Adipocyte (in vitro differentiated cells): ENCODE measurements at regions not wholly inside any gene's neighbourhood (a gene's known extent, or its start where the extent isn't known, plus 50 kb on each side); places are given as distances from the start of the nearest gene placed in this dataset.
"Not testable (repeated sequence)": the region's sequence is repeated elsewhere in the genome, so short reads cannot be mapped to it uniquely, and the experiment has no call there.

Source experiments
- DNase-seq: peaks from one replicate; pipeline ENCODE4 v3.0.0-alpha.2; 2015; ENCODE audit warnings: low read depth
- H3K27me3 ChIP-seq: replicated peaks from 2 replicates; pipeline ENCODE4 v1.7.0; 2013; ENCODE audit warnings: mild to moderate bottlenecking, low read length, moderate library complexity; ENCODE audit not compliant: control insufficient read depth, insufficient read depth
- H3K36me3 ChIP-seq: 2 replicates; pipeline ENCODE4 v1.7.0; 2013; ENCODE audit warnings: low read length, mild to moderate bottlenecking, moderate library complexity; ENCODE audit not compliant: control insufficient read depth, insufficient read depth, severe bottlenecking
- H3K4me1 ChIP-seq: 2 replicates; pipeline ENCODE4 v1.7.0; 2013; ENCODE audit warnings: mild to moderate bottlenecking, low read length, moderate library complexity; ENCODE audit not compliant: control insufficient read depth, insufficient read depth
- H3K4me3 ChIP-seq: 2 replicates; pipeline ENCODE4 v1.7.0; 2013; ENCODE audit warnings: mild to moderate bottlenecking, low read length, moderate library complexity
- H3K9ac ChIP-seq: 2 replicates; pipeline ENCODE4 v1.7.0; 2013; ENCODE audit warnings: mild to moderate bottlenecking, low read length, moderate library complexity
- H3K9me3 ChIP-seq: 2 replicates; pipeline ENCODE4 v1.7.0; 2013; ENCODE audit warnings: mild to moderate bottlenecking, low read length, moderate library complexity; ENCODE audit not compliant: control insufficient read depth

- not testable (repeated sequence) for H3K9ac ChIP-seq, DNase-seq
Measured at GRCh38 chr3:193155044-193155781, 85.8 kb upstream of the PLAAT1 start.

GRCh38 chr3:193157051-193157450 lies 84.0 kb upstream of the PLAAT1 start:
- H3K4me3 ChIP-seq: no peak overlapping the region
- H3K4me1 ChIP-seq: no peaks in the 10 kb centered on the region
- no peaks in the 10 kb centered on the region for H3K9me3 ChIP-seq
- DNase-seq: no peak
- no peak overlapping the region for H3K9ac ChIP-seq
- no peaks in the 10 kb centered on the region for H3K27me3 ChIP-seq
- no peaks in the 10 kb centered on the region for H3K36me3 ChIP-seq

More at GRCh38 chr3:193155044-193155781, 85.8 kb upstream of the PLAAT1 start:
- H3K4me3 ChIP-seq, H3K9me3 ChIP-seq, H3K36me3 ChIP-seq, H3K27me3 ChIP-seq, H3K4me1 ChIP-seq: not testable (repeated sequence)

GRCh38 chr3:193165431-193166120 lies 75.4 kb upstream of the PLAAT1 start:
- no peak overlapping the region for H3K9ac ChIP-seq
- no peak for DNase-seq
- H3K4me3 ChIP-seq: no peak overlapping the region
- H3K36me3 ChIP-seq: no peaks in the 10 kb centered on the region
- H3K9me3 ChIP-seq: no peaks in the 10 kb centered on the region
- no peaks in the 10 kb centered on the region for H3K4me1 ChIP-seq
- peaks cover 4% of the 10 kb centered on the region for H3K27me3 ChIP-seq

- Histone ChIP-seq H3K36me3 (no peaks in the 10 kb centered on the region), H3K27me3 (peaks cover 4% of the 10 kb centered on the region), H3K9ac (no peak overlapping the region), H3K4me3 (no peak overlapping the region), H3K4me1 (no peaks in the 10 kb centered on the region), H3K9me3 (no peaks in the 10 kb centered on the region)
- no peak for DNase-seq
Measured at GRCh38 chr3:193168931-193169330, 72.1 kb upstream of the PLAAT1 start.

GRCh38 chr3:193174140-193174539 lies 66.9 kb upstream of the PLAAT1 start:
- Histone ChIP-seq H3K4me1 (no peaks in the 10 kb centered on the region), H3K9me3 (no peaks in the 10 kb centered on the region), H3K27me3 (no peaks in the 10 kb centered on the region), H3K4me3 (no peak overlapping the region), H3K9ac (no peak overlapping the region), H3K36me3 (no peaks in the 10 kb centered on the region)
- DNase-seq: no peak

- H3K36me3 ChIP-seq, H3K4me3 ChIP-seq, H3K9me3 ChIP-seq, H3K9ac ChIP-seq, DNase-seq, H3K4me1 ChIP-seq, H3K27me3 ChIP-seq: not testable (repeated sequence)
Measured at GRCh38 chr3:193179332-193180012, 61.5 kb upstream of the PLAAT1 start.

- Histone ChIP-seq H3K9me3 (no peaks in the 10 kb centered on the region), H3K36me3 (no peaks in the 10 kb centered on the region), H3K4me3 (no peak overlapping the region), H3K9ac (no peak overlapping the region), H3K4me1 (no peaks in the 10 kb centered on the region), H3K27me3 (no peaks in the 10 kb centered on the region)
- no peak for DNase-seq
Measured at GRCh38 chr3:193187070-193187722, 53.8 kb upstream of the PLAAT1 start.

- Histone ChIP-seq H3K4me1 (no peaks in the 10 kb centered on the region), H3K9me3 (no peaks in the 10 kb centered on the region), H3K9ac (no peak overlapping the region), H3K36me3 (no peaks in the 10 kb centered on the region), H3K4me3 (no peak overlapping the region), H3K27me3 (peaks cover 4% of the 10 kb centered on the region)
- DNase-seq: no peak
Measured at GRCh38 chr3:193190146-193190786, 50.8 kb upstream of the PLAAT1 start.
